A673 (cell line): ENCODE measurements at regions not wholly inside any gene's neighbourhood (a gene's known extent, or its start where the extent isn't known, plus 50 kb on each side); places are given as distances from the start of the nearest gene placed in this dataset.

Source experiments
- EZH2 ChIP-seq: fragments of 200-600 bp; sonication (generic); IDR thresholded peaks from 2 replicates; pipeline ENCODE4 v1.6.1; 2017; ENCODE audit warnings: borderline replicate concordance, low read depth, mild to moderate bottlenecking, mixed read lengths, antibody characterized with exemption, low read length; ENCODE audit not compliant: poor library complexity, severe bottlenecking
- TF ChIP-seq, protein P1 (sequence below): fragments of 300-800, 200-600 bp; sonication (generic); conservative IDR thresholded peaks from 2 replicates; pipeline ENCODE4 v1.5.1; 2017; ENCODE audit warnings: low read depth, mild to moderate bottlenecking, antibody characterized with exemption, low read length, moderate library complexity, mixed read lengths

DNA sequence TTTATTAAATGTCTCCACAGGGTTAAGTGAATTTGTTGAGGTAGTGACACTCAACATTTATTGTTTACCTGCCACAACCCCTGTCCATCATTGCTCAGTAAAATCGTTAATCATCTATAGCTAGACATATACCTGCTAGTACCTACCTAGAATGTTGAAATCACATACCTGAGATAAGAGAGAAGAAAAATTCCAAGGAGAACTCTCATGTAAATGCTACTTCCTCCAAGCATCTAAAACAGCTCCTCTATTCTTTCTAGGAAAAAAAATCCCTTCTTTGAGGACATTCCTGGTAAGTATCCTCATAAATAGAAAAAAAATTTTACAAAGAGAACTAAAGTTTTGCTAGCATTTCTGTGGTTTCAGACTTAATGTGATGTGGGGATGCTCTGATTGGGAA lies 325.1 kb downstream of the DAD1 start:
- TF ChIP-seq, protein P1, sequence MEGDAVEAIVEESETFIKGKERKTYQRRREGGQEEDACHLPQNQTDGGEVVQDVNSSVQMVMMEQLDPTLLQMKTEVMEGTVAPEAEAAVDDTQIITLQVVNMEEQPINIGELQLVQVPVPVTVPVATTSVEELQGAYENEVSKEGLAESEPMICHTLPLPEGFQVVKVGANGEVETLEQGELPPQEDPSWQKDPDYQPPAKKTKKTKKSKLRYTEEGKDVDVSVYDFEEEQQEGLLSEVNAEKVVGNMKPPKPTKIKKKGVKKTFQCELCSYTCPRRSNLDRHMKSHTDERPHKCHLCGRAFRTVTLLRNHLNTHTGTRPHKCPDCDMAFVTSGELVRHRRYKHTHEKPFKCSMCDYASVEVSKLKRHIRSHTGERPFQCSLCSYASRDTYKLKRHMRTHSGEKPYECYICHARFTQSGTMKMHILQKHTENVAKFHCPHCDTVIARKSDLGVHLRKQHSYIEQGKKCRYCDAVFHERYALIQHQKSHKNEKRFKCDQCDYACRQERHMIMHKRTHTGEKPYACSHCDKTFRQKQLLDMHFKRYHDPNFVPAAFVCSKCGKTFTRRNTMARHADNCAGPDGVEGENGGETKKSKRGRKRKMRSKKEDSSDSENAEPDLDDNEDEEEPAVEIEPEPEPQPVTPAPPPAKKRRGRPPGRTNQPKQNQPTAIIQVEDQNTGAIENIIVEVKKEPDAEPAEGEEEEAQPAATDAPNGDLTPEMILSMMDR: no peak
- no peak for TF ChIP-seq EZH2
